Fibroblast of skin of right biceps (primary cell): ENCODE measurements at regions not wholly inside any gene's neighbourhood (a gene's known extent, or its start where the extent isn't known, plus 50 kb on each side); places are given as distances from the start of the nearest gene placed in this dataset.

ENCODE experiments used
- DNase-seq: peaks from one replicate; pipeline ENCODE4 v3.0.0-alpha.2; 2013

GRCh38 chr15:62722237-62722636 is 320.3 kb upstream of the TPM1 start:
- DNase-seq = no peak

GRCh38 chr15:62726461-62726860 is 316.1 kb upstream of the TPM1 start:
- DNase-seq = no peak

GRCh38 chr15:62727501-62727900 is 315.0 kb upstream of the TPM1 start:
- no peak for DNase-seq

GRCh38 chr15:62730825-62731224 is 311.7 kb upstream of the TPM1 start:
- DNase-seq = no peak

- DNase-seq = no peak
Measured at GRCh38 chr15:62732078-62732477, 310.5 kb upstream of the TPM1 start.

GRCh38 chr15:62734706-62735105 is 307.8 kb upstream of the TPM1 start:
- DNase-seq = no peak

GRCh38 chr15:62736756-62737155 is 305.8 kb upstream of the TPM1 start:
- DNase-seq = no peak

- DNase-seq = no peak
Measured at GRCh38 chr15:62737551-62737950, 305.0 kb upstream of the TPM1 start.

- peak; percentile 84 for DNase-seq
Measured at GRCh38 chr15:62739082-62739481, 303.5 kb upstream of the TPM1 start.

- peak; percentile 88 for DNase-seq
Measured at GRCh38 chr15:62739507-62739906, 303.0 kb upstream of the TPM1 start.

GRCh38 chr15:62740141-62741004 is 302.2 kb upstream of the TPM1 start:
- DNase-seq = peak; percentile 43

GRCh38 chr15:62741106-62741505 is 301.4 kb upstream of the TPM1 start:
- DNase-seq = no peak

GRCh38 chr15:62742409-62743171 is 300.0 kb upstream of the TPM1 start:
- peak; percentile 91 for DNase-seq

- DNase-seq = no peak
Measured at GRCh38 chr15:62745621-62746225, 296.8 kb upstream of the TPM1 start.

- DNase-seq = no peak
Measured at GRCh38 chr15:62748196-62748595, 294.4 kb upstream of the TPM1 start.

- peak; percentile 86 for DNase-seq
Measured at GRCh38 chr15:62749036-62749815, 293.3 kb upstream of the TPM1 start.

- no peak for DNase-seq
Measured at GRCh38 chr15:62750471-62750870, 292.1 kb upstream of the TPM1 start.

- DNase-seq = peak; percentile 56
Measured at GRCh38 chr15:62752657-62753517, 289.7 kb upstream of the TPM1 start.

- no peak for DNase-seq
Measured at GRCh38 chr15:62753518-62754221, 288.9 kb upstream of the TPM1 start.

GRCh38 chr15:62756326-62756994 is 286.1 kb upstream of the TPM1 start:
- no peak for DNase-seq

- no peak for DNase-seq
Measured at GRCh38 chr15:62756995-62757360, 285.6 kb upstream of the TPM1 start.
